ENCODE measurements at regions not wholly inside any gene's neighbourhood (a gene's known extent, or its start where the extent isn't known, plus 50 kb on each side); places are given as distances from the start of the nearest gene placed in this dataset.

GRCh38 chr13:73390100-73390499 lies 331.3 kb downstream of the KLF5 start:
- Histone ChIP-seq H3K27me3 (replicated peaks; ENCODE audit: insufficient read depth) (no peaks in the 10 kb centered on the region), H3K4me1 (ENCODE audit: control insufficient read depth in 1 of 2, low read depth in 2 of 2) (no peaks in the 10 kb centered on the region), H3K36me3 (no peaks in the 10 kb centered on the region), H3K9me3 (no peaks in the 10 kb centered on the region), H3K27ac (no peak overlapping the region), H3K4me3 (no peak overlapping the region)
- TF ChIP-seq, protein P1, sequence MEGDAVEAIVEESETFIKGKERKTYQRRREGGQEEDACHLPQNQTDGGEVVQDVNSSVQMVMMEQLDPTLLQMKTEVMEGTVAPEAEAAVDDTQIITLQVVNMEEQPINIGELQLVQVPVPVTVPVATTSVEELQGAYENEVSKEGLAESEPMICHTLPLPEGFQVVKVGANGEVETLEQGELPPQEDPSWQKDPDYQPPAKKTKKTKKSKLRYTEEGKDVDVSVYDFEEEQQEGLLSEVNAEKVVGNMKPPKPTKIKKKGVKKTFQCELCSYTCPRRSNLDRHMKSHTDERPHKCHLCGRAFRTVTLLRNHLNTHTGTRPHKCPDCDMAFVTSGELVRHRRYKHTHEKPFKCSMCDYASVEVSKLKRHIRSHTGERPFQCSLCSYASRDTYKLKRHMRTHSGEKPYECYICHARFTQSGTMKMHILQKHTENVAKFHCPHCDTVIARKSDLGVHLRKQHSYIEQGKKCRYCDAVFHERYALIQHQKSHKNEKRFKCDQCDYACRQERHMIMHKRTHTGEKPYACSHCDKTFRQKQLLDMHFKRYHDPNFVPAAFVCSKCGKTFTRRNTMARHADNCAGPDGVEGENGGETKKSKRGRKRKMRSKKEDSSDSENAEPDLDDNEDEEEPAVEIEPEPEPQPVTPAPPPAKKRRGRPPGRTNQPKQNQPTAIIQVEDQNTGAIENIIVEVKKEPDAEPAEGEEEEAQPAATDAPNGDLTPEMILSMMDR (IDR thresholded peaks at IDR 0.05) = no peak
- ATAC-seq (ENCODE audit: insufficient number of reproducible peaks, low FRiP score, low read depth) = no peak
- no peak for DNase-seq (ENCODE audit: low spot score)

GRCh38 chr13:73388586-73388985 lies 329.8 kb downstream of the KLF5 start:
- TF ChIP-seq, protein P1 (IDR thresholded peaks at IDR 0.05) = no peak
- no peak overlapping the region for H3K4me3 ChIP-seq
- no peaks in the 10 kb centered on the region for H3K4me1 ChIP-seq (ENCODE audit: control insufficient read depth in 1 of 2, low read depth in 2 of 2)
- H3K9me3 ChIP-seq = no peaks in the 10 kb centered on the region
- DNase-seq (ENCODE audit: low spot score) (no peak), ATAC-seq (ENCODE audit: insufficient number of reproducible peaks, low FRiP score, low read depth) (no peak)
- H3K36me3 ChIP-seq = no peaks in the 10 kb centered on the region
- no peak overlapping the region for H3K27ac ChIP-seq
- H3K27me3 ChIP-seq (replicated peaks; ENCODE audit: insufficient read depth) = no peaks in the 10 kb centered on the region

GRCh38 chr13:73387318-73387717 lies 328.5 kb downstream of the KLF5 start:
- H3K4me3 ChIP-seq = no peak overlapping the region
- ATAC-seq (ENCODE audit: insufficient number of reproducible peaks, low FRiP score, low read depth) (no peak), DNase-seq (ENCODE audit: low spot score) (no peak)
- H3K4me1 ChIP-seq (ENCODE audit: control insufficient read depth in 1 of 2, low read depth in 2 of 2) = no peaks in the 10 kb centered on the region
- no peaks in the 10 kb centered on the region for H3K27me3 ChIP-seq (replicated peaks; ENCODE audit: insufficient read depth)
- H3K9me3 ChIP-seq = no peaks in the 10 kb centered on the region
- H3K36me3 ChIP-seq = no peaks in the 10 kb centered on the region
- TF ChIP-seq, protein P1 (IDR thresholded peaks at IDR 0.05) = no peak
- no peak overlapping the region for H3K27ac ChIP-seq

GRCh38 chr13:73385848-73386247 lies 327.0 kb downstream of the KLF5 start:
- TF ChIP-seq, protein P1 (IDR thresholded peaks at IDR 0.05) = no peak
- H3K9me3 ChIP-seq = no peaks in the 10 kb centered on the region
- ATAC-seq (ENCODE audit: insufficient number of reproducible peaks, low FRiP score, low read depth) (no peak), DNase-seq (ENCODE audit: low spot score) (no peak)
- H3K27ac ChIP-seq = no peak overlapping the region
- no peak overlapping the region for H3K4me3 ChIP-seq
- no peaks in the 10 kb centered on the region for H3K36me3 ChIP-seq
- H3K4me1 ChIP-seq (ENCODE audit: control insufficient read depth in 1 of 2, low read depth in 2 of 2) = no peaks in the 10 kb centered on the region
- H3K27me3 ChIP-seq (replicated peaks; ENCODE audit: insufficient read depth) = no peaks in the 10 kb centered on the region

GRCh38 chr13:73372666-73373627 lies 314.1 kb downstream of the KLF5 start:
- TF ChIP-seq, protein P1 (IDR thresholded peaks at IDR 0.05) = no peak
- Histone ChIP-seq H3K4me1 (ENCODE audit: control insufficient read depth in 1 of 2, low read depth in 2 of 2) (no peaks in the 10 kb centered on the region), H3K27me3 (replicated peaks; ENCODE audit: insufficient read depth) (no peaks in the 10 kb centered on the region), H3K4me3 (no peak overlapping the region), H3K36me3 (no peaks in the 10 kb centered on the region), H3K9me3 (no peaks in the 10 kb centered on the region), H3K27ac (no peak overlapping the region)
- no peak for ATAC-seq (ENCODE audit: insufficient number of reproducible peaks, low FRiP score, low read depth)
- no peak for DNase-seq (ENCODE audit: low spot score)
